A673 (cell line): ENCODE measurements at regions not wholly inside any gene's neighbourhood (a gene's known extent, or its start where the extent isn't known, plus 50 kb on each side); places are given as distances from the start of the nearest gene placed in this dataset.

ENCODE experiments used
- EZH2 ChIP-seq: fragments of 200-600 bp; sonication (generic); IDR thresholded peaks from 2 replicates; pipeline ENCODE4 v1.6.1; 2017; ENCODE audit warnings: borderline replicate concordance, low read depth, mild to moderate bottlenecking, mixed read lengths, antibody characterized with exemption, low read length; ENCODE audit not compliant: poor library complexity, severe bottlenecking
- TF ChIP-seq, protein P1 (sequence below): fragments of 300-800, 200-600 bp; sonication (generic); conservative IDR thresholded peaks from 2 replicates; pipeline ENCODE4 v1.5.1; 2017; ENCODE audit warnings: low read depth, mild to moderate bottlenecking, antibody characterized with exemption, low read length, moderate library complexity, mixed read lengths

DNA sequence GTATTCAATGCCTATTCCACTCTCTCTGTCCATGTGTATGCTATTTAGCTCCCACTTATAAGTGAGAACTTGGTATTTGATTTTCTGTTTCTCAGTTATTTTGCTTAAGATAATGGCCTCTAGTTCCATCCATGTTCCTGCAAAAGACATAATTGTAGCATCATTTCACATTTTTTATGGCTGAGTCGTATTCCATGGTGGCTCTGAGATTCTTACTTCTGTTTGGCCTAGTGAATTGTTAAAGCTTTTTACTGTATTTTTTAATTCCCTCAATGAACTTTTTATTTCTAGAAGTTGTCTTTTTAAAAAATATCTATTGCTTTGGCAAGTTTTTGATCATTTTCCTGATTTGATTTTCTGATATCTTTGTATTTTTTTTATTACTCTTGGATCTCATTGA, 635.6 kb downstream of the PLA2G4A start:
- TF ChIP-seq, protein P1, sequence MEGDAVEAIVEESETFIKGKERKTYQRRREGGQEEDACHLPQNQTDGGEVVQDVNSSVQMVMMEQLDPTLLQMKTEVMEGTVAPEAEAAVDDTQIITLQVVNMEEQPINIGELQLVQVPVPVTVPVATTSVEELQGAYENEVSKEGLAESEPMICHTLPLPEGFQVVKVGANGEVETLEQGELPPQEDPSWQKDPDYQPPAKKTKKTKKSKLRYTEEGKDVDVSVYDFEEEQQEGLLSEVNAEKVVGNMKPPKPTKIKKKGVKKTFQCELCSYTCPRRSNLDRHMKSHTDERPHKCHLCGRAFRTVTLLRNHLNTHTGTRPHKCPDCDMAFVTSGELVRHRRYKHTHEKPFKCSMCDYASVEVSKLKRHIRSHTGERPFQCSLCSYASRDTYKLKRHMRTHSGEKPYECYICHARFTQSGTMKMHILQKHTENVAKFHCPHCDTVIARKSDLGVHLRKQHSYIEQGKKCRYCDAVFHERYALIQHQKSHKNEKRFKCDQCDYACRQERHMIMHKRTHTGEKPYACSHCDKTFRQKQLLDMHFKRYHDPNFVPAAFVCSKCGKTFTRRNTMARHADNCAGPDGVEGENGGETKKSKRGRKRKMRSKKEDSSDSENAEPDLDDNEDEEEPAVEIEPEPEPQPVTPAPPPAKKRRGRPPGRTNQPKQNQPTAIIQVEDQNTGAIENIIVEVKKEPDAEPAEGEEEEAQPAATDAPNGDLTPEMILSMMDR, result no peak
- TF ChIP-seq EZH2, result no peak
